ENCODE measurements at regions not wholly inside any gene's neighbourhood (a gene's known extent, or its start where the extent isn't known, plus 50 kb on each side); places are given as distances from the start of the nearest gene placed in this dataset.

GRCh38 chr9:129291041-129291501 is 113.0 kb upstream of the IER5L start:
- Histone ChIP-seq H2AFZ (ENCODE audit: low read depth, low read length, poor library complexity, severe bottlenecking) (no peak overlapping the region), H3K36me3 (ENCODE audit: control insufficient read depth in 1 of 2, insufficient read depth in 2 of 2, low read length in 2 of 2) (no peaks in the 10 kb centered on the region), H3K27me3 (ENCODE audit: insufficient read depth, low read length) (no peaks in the 10 kb centered on the region), H4K20me1 (ENCODE audit: insufficient read depth) (no peaks in the 10 kb centered on the region), H3K27ac (ENCODE audit: low read depth, low read length) (no peak overlapping the region), H3K4me2 (ENCODE audit: low read length) (no peak overlapping the region), H3K9me3 (ENCODE audit: control insufficient read depth in 1 of 2, insufficient read depth in 1 of 2, low read depth in 1 of 2, low read length in 2 of 2) (peaks cover 0 to 5% of the 10 kb centered on the region in 2 experiments; a peak in 1 of 4 replicates), H3K4me1 (ENCODE audit: control insufficient read depth in 1 of 2, insufficient read depth in 2 of 2, low read length in 2 of 2) (no peaks in the 10 kb centered on the region), H3K9ac (ENCODE audit: low read length) (no peak overlapping the region), H3K79me2 (ENCODE audit: insufficient read depth, low read length) (no peaks in the 10 kb centered on the region), H3K9me2 (ENCODE audit: insufficient read depth) (no peaks in the 10 kb centered on the region), H3K4me3 (replicated peaks in 1 of 2; ENCODE audit: low read depth in 1 of 2, low read length in 2 of 2) (no peak overlapping the region)
- ChIA-PET CTCF (no interaction called here), POLR2A (no interaction called here), RAD21 (ENCODE audit: low non-redundant PET in 1 of 2, low total read pairs in 2 of 2, uncharacterized antibody in 2 of 2, unreplicated experiment in 2 of 2) (no interaction called here)
- no peak for DNase-seq (ENCODE audit: low read depth, low spot score)
- no peak for ATAC-seq
- no TSS peak for BruUV-seq (replicated peaks)
- intact Hi-C loops (cut with micrococcal nuclease), result no loop called here
- no peak for TF ChIP-seq ELF1 (IDR thresholded peaks at IDR 0.05; ENCODE audit: borderline replicate concordance, low read depth)
- no peak for TF ChIP-seq SIN3A (IDR thresholded peaks at IDR 0.05; ENCODE audit: low read depth)
- TF ChIP-seq CEBPB (IDR thresholded peaks at IDR 0.05; ENCODE audit: low read depth), result no peak
- TF ChIP-seq EZH2 (IDR thresholded peaks at IDR 0.05), result no peak
- TF ChIP-seq EZH2phosphoT487 (IDR thresholded peaks at IDR 0.05; ENCODE audit: borderline replicate concordance), result no peak
- TF ChIP-seq, protein P1, sequence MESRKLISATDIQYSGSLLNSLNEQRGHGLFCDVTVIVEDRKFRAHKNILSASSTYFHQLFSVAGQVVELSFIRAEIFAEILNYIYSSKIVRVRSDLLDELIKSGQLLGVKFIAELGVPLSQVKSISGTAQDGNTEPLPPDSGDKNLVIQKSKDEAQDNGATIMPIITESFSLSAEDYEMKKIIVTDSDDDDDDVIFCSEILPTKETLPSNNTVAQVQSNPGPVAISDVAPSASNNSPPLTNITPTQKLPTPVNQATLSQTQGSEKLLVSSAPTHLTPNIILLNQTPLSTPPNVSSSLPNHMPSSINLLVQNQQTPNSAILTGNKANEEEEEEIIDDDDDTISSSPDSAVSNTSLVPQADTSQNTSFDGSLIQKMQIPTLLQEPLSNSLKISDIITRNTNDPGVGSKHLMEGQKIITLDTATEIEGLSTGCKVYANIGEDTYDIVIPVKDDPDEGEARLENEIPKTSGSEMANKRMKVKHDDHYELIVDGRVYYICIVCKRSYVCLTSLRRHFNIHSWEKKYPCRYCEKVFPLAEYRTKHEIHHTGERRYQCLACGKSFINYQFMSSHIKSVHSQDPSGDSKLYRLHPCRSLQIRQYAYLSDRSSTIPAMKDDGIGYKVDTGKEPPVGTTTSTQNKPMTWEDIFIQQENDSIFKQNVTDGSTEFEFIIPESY (IDR thresholded peaks at IDR 0.05; ENCODE audit: extremely low read depth, insufficient replicate concordance, low read length), result no peak
- no peak for TF ChIP-seq EGR1 (IDR thresholded peaks at IDR 0.05; ENCODE audit: low read depth)
- TF ChIP-seq ZFX (IDR thresholded peaks at IDR 0.05), result no peak
- no peak for TF ChIP-seq POLR2A (IDR thresholded peaks at IDR 0.05; ENCODE audit: borderline replicate concordance, extremely low read depth, insufficient read depth, insufficient read length)
- no peak for TF ChIP-seq ZNF274 (IDR thresholded peaks at IDR 0.05; ENCODE audit: low read depth, low read length)
- no peak for TF ChIP-seq RAD21 (IDR thresholded peaks at IDR 0.05; ENCODE audit: low read depth)
- no peak for TF ChIP-seq ATF3 (IDR thresholded peaks at IDR 0.05)
- no peak for TF ChIP-seq CBX3 (IDR thresholded peaks at IDR 0.05; ENCODE audit: low read depth)
- no peak for TF ChIP-seq MAX (IDR thresholded peaks at IDR 0.05)
- TF ChIP-seq, protein P2, sequence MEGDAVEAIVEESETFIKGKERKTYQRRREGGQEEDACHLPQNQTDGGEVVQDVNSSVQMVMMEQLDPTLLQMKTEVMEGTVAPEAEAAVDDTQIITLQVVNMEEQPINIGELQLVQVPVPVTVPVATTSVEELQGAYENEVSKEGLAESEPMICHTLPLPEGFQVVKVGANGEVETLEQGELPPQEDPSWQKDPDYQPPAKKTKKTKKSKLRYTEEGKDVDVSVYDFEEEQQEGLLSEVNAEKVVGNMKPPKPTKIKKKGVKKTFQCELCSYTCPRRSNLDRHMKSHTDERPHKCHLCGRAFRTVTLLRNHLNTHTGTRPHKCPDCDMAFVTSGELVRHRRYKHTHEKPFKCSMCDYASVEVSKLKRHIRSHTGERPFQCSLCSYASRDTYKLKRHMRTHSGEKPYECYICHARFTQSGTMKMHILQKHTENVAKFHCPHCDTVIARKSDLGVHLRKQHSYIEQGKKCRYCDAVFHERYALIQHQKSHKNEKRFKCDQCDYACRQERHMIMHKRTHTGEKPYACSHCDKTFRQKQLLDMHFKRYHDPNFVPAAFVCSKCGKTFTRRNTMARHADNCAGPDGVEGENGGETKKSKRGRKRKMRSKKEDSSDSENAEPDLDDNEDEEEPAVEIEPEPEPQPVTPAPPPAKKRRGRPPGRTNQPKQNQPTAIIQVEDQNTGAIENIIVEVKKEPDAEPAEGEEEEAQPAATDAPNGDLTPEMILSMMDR (IDR thresholded peaks at IDR 0.05 in 2 of 3, conservative IDR thresholded peaks at IDR 0.05 in 1 of 3; ENCODE audit: borderline replicate concordance in 1 of 3, insufficient read depth in 1 of 3, low read depth in 2 of 3, low read length in 2 of 3), result no peak
- TF ChIP-seq FOSL1 (IDR thresholded peaks at IDR 0.05; ENCODE audit: low read depth), result no peak
- TF ChIP-seq SP1 (IDR thresholded peaks at IDR 0.05; ENCODE audit: low read depth), result no peak
- TF ChIP-seq TCF7L2 (IDR thresholded peaks at IDR 0.05; ENCODE audit: borderline replicate concordance, extremely low read depth, insufficient read depth, insufficient read length), result no peak
- TF ChIP-seq REST (IDR thresholded peaks at IDR 0.05; ENCODE audit: low read depth), result no peak
